Mesothelial cell of epicardium (in vitro differentiated cells): ENCODE measurements at regions not wholly inside any gene's neighbourhood (a gene's known extent, or its start where the extent isn't known, plus 50 kb on each side); places are given as distances from the start of the nearest gene placed in this dataset.

Experiments used
- DNase-seq, 2 experiments: peaks; one replicate each; pipeline ENCODE4 v3.0.0; 2021; ENCODE audit warnings: low spot score in 2 of 2; ENCODE audit not compliant: unreplicated experiment in 2 of 2
- H3K27ac Mint-ChIP-seq: 2 replicates; pipeline ENCODE4 v1.8.0; 2021; ENCODE audit warnings: mixed read lengths
- H3K27me3 Mint-ChIP-seq: 2 replicates; pipeline ENCODE4 v1.8.0; 2021; ENCODE audit warnings: low read depth, mixed read lengths
- H3K36me3 Mint-ChIP-seq: 2 replicates; pipeline ENCODE4 v1.8.0; 2021; ENCODE audit warnings: mixed read lengths
- H3K4me1 Mint-ChIP-seq: 2 replicates; pipeline ENCODE4 v1.8.0; 2021; ENCODE audit warnings: mixed read lengths
- H3K4me3 Mint-ChIP-seq: 2 replicates; pipeline ENCODE4 v1.8.0; 2021; ENCODE audit warnings: mild to moderate bottlenecking, moderate library complexity, mixed read lengths
- H3K9me3 Mint-ChIP-seq: 2 replicates; pipeline ENCODE4 v1.8.0; 2021; ENCODE audit warnings: mixed read lengths
- CTCF ChIP-seq: fragments of 200-600 bp; sonication (generic); IDR thresholded peaks from one replicate; pipeline ENCODE4 v1.5.0; 2021; ENCODE audit warnings: antibody characterized with exemption; ENCODE audit not compliant: unreplicated experiment

- H3K4me3 Mint-ChIP-seq: no peak overlapping the region
These were observed 74.7 kb upstream of the RPH3AL start for GRCh38 chr17:427327-427726.

DNA sequence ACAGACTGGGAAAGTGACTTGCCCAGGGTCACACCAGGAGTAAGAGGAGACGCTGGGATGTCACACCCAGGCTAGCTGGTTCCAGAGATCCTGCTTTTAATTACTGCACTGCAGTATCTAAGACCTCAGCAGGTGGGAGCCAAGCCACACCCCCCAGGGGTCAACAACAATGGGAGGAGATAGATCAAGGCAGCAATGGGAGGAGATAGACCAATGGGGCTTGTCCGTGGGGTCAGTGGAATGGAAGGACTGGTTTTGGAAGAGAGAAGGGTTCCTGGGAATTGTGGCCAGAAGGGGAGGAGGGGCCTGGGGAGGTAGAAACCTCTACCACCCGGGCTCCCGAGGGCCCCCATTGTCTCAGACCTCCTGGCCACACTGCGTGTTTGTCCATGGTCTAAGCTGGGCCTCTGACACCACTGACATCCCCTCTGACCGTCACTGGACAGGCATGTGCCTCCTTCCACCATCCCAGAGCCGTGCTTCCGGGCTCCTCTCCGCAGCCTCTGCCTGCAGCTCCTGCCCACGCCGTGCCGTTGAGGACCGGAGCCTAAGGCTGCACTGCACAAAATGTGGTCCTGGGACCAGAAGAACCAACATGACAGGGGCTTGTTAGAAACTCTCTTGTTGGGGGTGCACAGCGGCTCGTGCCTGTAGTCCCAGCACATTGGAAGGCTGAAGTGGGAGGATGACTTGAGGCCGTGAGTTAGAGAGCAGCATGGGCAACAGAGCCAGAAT is 69.8 kb upstream of the RPH3AL start:
- Mint-ChIP-seq H3K4me3 (no peak overlapping the region), H3K27me3 (no peaks in the 10 kb centered on the region), H3K27ac (no peak overlapping the region), H3K36me3 (no peaks in the 10 kb centered on the region), H3K4me1 (no peaks in the 10 kb centered on the region), H3K9me3 (peaks cover 5% of the 10 kb centered on the region)
- no peak for TF ChIP-seq CTCF
- DNase-seq: no peak

More at GRCh38 chr17:427327-427726, 74.7 kb upstream of the RPH3AL start:
- Mint-ChIP-seq H3K36me3 (peaks cover 1% of the 10 kb centered on the region), H3K4me1 (no peaks in the 10 kb centered on the region), H3K27me3 (no peaks in the 10 kb centered on the region), H3K9me3 (peaks cover 6% of the 10 kb centered on the region), H3K27ac (no peak overlapping the region)
- DNase-seq: no peak
- no peak for TF ChIP-seq CTCF

DNA sequence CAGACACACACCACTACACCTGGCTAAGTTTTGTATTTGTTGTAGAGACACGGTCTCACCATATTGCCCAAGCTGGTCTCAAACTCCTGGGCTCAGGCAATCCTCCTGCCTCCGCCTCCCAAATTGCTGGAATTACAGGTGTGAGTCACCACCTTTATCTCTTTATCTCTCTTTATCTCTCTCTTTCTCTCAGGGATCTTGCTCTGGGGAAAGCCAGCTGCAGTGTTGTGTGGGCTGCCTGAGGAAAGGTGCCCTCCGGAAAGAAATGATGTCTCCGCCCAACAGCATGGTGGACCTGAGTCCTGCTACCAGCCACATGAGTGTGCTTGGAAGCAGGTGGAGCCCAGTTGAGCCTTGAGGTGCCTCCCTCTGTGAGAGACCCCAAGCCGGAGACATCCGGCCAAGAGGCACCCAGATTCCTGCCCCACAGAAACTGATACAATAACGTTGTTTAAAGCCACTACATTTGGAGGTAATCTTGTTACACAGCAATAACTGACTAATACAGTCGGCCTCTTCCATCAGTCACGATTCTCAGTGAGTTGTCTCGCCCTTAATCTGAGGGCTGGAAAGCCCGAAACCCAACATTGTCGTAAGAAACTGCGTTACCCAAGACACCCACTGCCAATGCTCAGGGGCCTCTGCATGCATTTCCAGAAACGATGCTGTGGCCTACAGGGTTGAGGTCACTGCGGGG is 68.0 kb upstream of the RPH3AL start:
- peaks cover 5% of the 10 kb centered on the region for H3K9me3 Mint-ChIP-seq
- H3K27me3 Mint-ChIP-seq: no peaks in the 10 kb centered on the region
- H3K36me3 Mint-ChIP-seq: no peaks in the 10 kb centered on the region
- H3K4me1 Mint-ChIP-seq: no peaks in the 10 kb centered on the region
- no peak overlapping the region for H3K4me3 Mint-ChIP-seq
- no peak for DNase-seq
- TF ChIP-seq CTCF: no peak
- no peak overlapping the region for H3K27ac Mint-ChIP-seq

GRCh38 chr17:419073-419735 is 66.6 kb upstream of the RPH3AL start:
- H3K36me3 Mint-ChIP-seq: peaks cover 4% of the 10 kb centered on the region
- peaks cover 5% of the 10 kb centered on the region for H3K9me3 Mint-ChIP-seq
- no peaks in the 10 kb centered on the region for H3K27me3 Mint-ChIP-seq
- H3K4me1 Mint-ChIP-seq: no peaks in the 10 kb centered on the region
- H3K27ac Mint-ChIP-seq: no peak overlapping the region
- no peak overlapping the region for H3K4me3 Mint-ChIP-seq
- TF ChIP-seq CTCF: no peak
- DNase-seq: no peak

- no peak overlapping the region for H3K4me3 Mint-ChIP-seq
- peak overlapping the region; percentile 25 for H3K27ac Mint-ChIP-seq
- H3K36me3 Mint-ChIP-seq: peaks cover 8% of the 10 kb centered on the region
- no peaks in the 10 kb centered on the region for H3K4me1 Mint-ChIP-seq
- no peak for TF ChIP-seq CTCF
- no peaks in the 10 kb centered on the region for H3K27me3 Mint-ChIP-seq
- DNase-seq: no peak
- peaks cover 5% of the 10 kb centered on the region for H3K9me3 Mint-ChIP-seq
These were observed 65.8 kb upstream of the RPH3AL start for GRCh38 chr17:418421-418751.
